ENCODE measurements at regions not wholly inside any gene's neighbourhood (a gene's known extent, or its start where the extent isn't known, plus 50 kb on each side); places are given as distances from the start of the nearest gene placed in this dataset.

DNA sequence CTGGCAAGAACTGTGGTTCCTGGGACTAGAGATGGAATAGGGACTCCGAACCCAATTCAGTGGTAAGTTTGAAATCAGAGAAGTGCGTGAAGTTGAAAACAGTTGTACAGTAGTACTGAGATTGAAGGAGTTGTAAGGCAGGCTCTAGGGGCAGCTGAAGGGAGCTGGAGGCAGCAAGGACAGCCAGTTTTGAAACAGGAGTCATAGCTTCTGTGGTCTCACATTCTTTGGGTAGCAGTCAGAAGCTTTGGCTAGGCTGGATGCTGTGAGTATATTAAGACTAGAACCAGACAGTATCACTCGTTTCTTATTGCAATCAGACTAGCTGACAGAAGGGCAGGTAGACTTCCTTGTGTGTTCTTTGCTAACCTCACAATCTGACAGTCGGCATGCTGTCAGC is 64.5 kb upstream of the ADAM23 start:
- ChIA-PET POLR2A (no interaction called here), CTCF (interaction anchor here (1.0 kb wide), 1 partner anchor 11 kb away, joined by 3 read pairs; no protein-coding TSS in a partner anchor)
- H2AFZ ChIP-seq (ENCODE audit: low read depth, low read length), result no peak overlapping the region

GRCh38 chr2:206379266-206379665 is 64.1 kb upstream of the ADAM23 start:
- ChIA-PET CTCF (interaction anchor here (1.0 kb wide), 1 partner anchor 11 kb away, joined by 3 read pairs; no protein-coding TSS in a partner anchor), POLR2A (no interaction called here)
- Histone ChIP-seq H3K79me2 (ENCODE audit: control insufficient read depth, insufficient read depth, low read length) (no peaks in the 10 kb centered on the region), H3K4me2 (ENCODE audit: insufficient read depth, low read length) (no peak overlapping the region), H3K36me3 (ENCODE audit: control insufficient read depth in 2 of 2, extremely low read depth in 1 of 2, insufficient read depth in 2 of 2, low read length in 2 of 2) (no peaks in the 10 kb centered on the region), H3K27ac (ENCODE audit: insufficient read depth, low read depth, low read length) (no peak overlapping the region), H2AFZ (ENCODE audit: low read depth, low read length) (no peak overlapping the region), H3K9ac (replicated peaks; ENCODE audit: extremely low read depth, insufficient read depth, low read length) (no peak overlapping the region), H4K20me1 (replicated peaks; ENCODE audit: control insufficient read depth, extremely low read depth, insufficient read depth, low read length) (no peaks in the 10 kb centered on the region), H3K4me1 (ENCODE audit: control insufficient read depth, extremely low read depth, insufficient read depth, low read length) (no peaks in the 10 kb centered on the region), H3K27me3 (ENCODE audit: control insufficient read depth in 2 of 2, insufficient read depth in 2 of 2, low read length in 2 of 2) (peaks cover 0 to 6% of the 10 kb centered on the region in 2 experiments), H3K9me3 (replicated peaks; ENCODE audit: control insufficient read depth, insufficient read depth, low read length) (no peaks in the 10 kb centered on the region), H3K4me3 (replicated peaks in 1 of 3; ENCODE audit: insufficient read depth in 1 of 3, low read depth in 1 of 3, low read length in 3 of 3) (no peak overlapping the region), H3K9me1 (replicated peaks; ENCODE audit: control insufficient read depth, extremely low read depth, insufficient read depth, low read length) (no peaks in the 10 kb centered on the region)
- dilution Hi-C loops (cut with MboI; ENCODE audit: extremely low pct_ligation_motif_present, low sequenced_read_pairs), result no loop called here
- intact Hi-C loops (cut with micrococcal nuclease), result no loop called here
- no peak for TF ChIP-seq CTCF (IDR thresholded peaks at IDR 0.05; ENCODE audit: extremely low read depth in 1 of 2, insufficient read depth in 1 of 2, low read depth in 1 of 2, low read length in 2 of 2)
- TF ChIP-seq, protein P1, sequence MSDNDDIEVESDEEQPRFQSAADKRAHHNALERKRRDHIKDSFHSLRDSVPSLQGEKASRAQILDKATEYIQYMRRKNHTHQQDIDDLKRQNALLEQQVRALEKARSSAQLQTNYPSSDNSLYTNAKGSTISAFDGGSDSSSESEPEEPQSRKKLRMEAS (IDR thresholded peaks at IDR 0.05; ENCODE audit: insufficient read depth, insufficient read length), result no peak
- TF ChIP-seq MYC (IDR thresholded peaks at IDR 0.05; ENCODE audit: low read depth, low read length), result no peak
- TF ChIP-seq GATA2 (IDR thresholded peaks at IDR 0.05; ENCODE audit: insufficient read depth, insufficient read length, low read depth, low read length), result no peak
- TF ChIP-seq POLR2AphosphoS5 (IDR thresholded peaks at IDR 0.05; ENCODE audit: insufficient read depth, low read depth, low read length), result no peak
- no peak for TF ChIP-seq POLR2A (IDR thresholded peaks at IDR 0.05; ENCODE audit: low read depth, low read length)
- TF ChIP-seq JUN (IDR thresholded peaks at IDR 0.05; ENCODE audit: borderline replicate concordance, insufficient read depth, insufficient read length, low read depth), result no peak
- no peak for TF ChIP-seq EZH2 (IDR thresholded peaks at IDR 0.05; ENCODE audit: borderline replicate concordance, low read depth, low read length, severe bottlenecking)
- TF ChIP-seq FOS (IDR thresholded peaks at IDR 0.05; ENCODE audit: borderline replicate concordance, insufficient read depth, low read length), result no peak
- DNase-seq (ENCODE audit: low read depth, low spot score) (no peak), FAIRE-seq (no peak)
- no TSS peak for BruUV-seq (replicated peaks)

More for the DNA sequence above, 64.5 kb upstream of the ADAM23 start:
- no peak overlapping the region for H3K9ac ChIP-seq (replicated peaks; ENCODE audit: extremely low read depth, insufficient read depth, low read length)
- H3K36me3 ChIP-seq (ENCODE audit: control insufficient read depth in 2 of 2, extremely low read depth in 1 of 2, insufficient read depth in 2 of 2, low read length in 2 of 2), result no peaks in the 10 kb centered on the region
- no peak overlapping the region for H3K4me3 ChIP-seq (replicated peaks in 1 of 3; ENCODE audit: insufficient read depth in 1 of 3, low read depth in 1 of 3, low read length in 3 of 3)
- H3K9me3 ChIP-seq (replicated peaks; ENCODE audit: control insufficient read depth, insufficient read depth, low read length), result no peaks in the 10 kb centered on the region
- no peaks in the 10 kb centered on the region for H3K79me2 ChIP-seq (ENCODE audit: control insufficient read depth, insufficient read depth, low read length)
- intact Hi-C loops (cut with micrococcal nuclease) (no loop called here), dilution Hi-C loops (cut with MboI; ENCODE audit: extremely low pct_ligation_motif_present, low sequenced_read_pairs) (no loop called here)
- H3K4me2 ChIP-seq (ENCODE audit: insufficient read depth, low read length), result no peak overlapping the region
- no peaks in the 10 kb centered on the region for H3K9me1 ChIP-seq (replicated peaks; ENCODE audit: control insufficient read depth, extremely low read depth, insufficient read depth, low read length)
- H3K27me3 ChIP-seq (ENCODE audit: control insufficient read depth in 2 of 2, insufficient read depth in 2 of 2, low read length in 2 of 2), result peaks cover 0 to 6% of the 10 kb centered on the region in 2 experiments
- TF ChIP-seq JUN (IDR thresholded peaks at IDR 0.05; ENCODE audit: borderline replicate concordance, insufficient read depth, insufficient read length, low read depth), result no peak
- TF ChIP-seq FOS (IDR thresholded peaks at IDR 0.05; ENCODE audit: borderline replicate concordance, insufficient read depth, low read length), result no peak
- TF ChIP-seq, protein P1 (IDR thresholded peaks at IDR 0.05; ENCODE audit: insufficient read depth, insufficient read length), result no peak
- TF ChIP-seq POLR2AphosphoS5 (IDR thresholded peaks at IDR 0.05; ENCODE audit: insufficient read depth, low read depth, low read length), result no peak
- TF ChIP-seq GATA2 (IDR thresholded peaks at IDR 0.05; ENCODE audit: insufficient read depth, insufficient read length, low read depth, low read length), result no peak
- FAIRE-seq (no peak), DNase-seq (ENCODE audit: low read depth, low spot score) (no peak)
- no peak overlapping the region for H3K27ac ChIP-seq (ENCODE audit: insufficient read depth, low read depth, low read length)
- no peaks in the 10 kb centered on the region for H4K20me1 ChIP-seq (replicated peaks; ENCODE audit: control insufficient read depth, extremely low read depth, insufficient read depth, low read length)
- BruUV-seq (replicated peaks), result no TSS peak
- no peaks in the 10 kb centered on the region for H3K4me1 ChIP-seq (ENCODE audit: control insufficient read depth, extremely low read depth, insufficient read depth, low read length)

Measured in endothelial cell of umbilical vein (primary cell).